ENCODE measurements at regions not wholly inside any gene's neighbourhood (a gene's known extent, or its start where the extent isn't known, plus 50 kb on each side); places are given as distances from the start of the nearest gene placed in this dataset.

GRCh38 chr16:80418517-80419355 is 122.1 kb upstream of the DYNLRB2 start:
- no peak for DNase-seq (ENCODE audit: low read depth)

GRCh38 chr16:80417706-80418271 is 123.0 kb upstream of the DYNLRB2 start:
- DNase-seq (ENCODE audit: low read depth): no peak

GRCh38 chr16:80408014-80408413 is 132.8 kb upstream of the DYNLRB2 start:
- no peak for DNase-seq (ENCODE audit: low read depth)

- DNase-seq (ENCODE audit: low read depth): no peak
These were observed 133.4 kb upstream of the DYNLRB2 start for GRCh38 chr16:80407265-80407987.

- no peak for DNase-seq (ENCODE audit: low read depth)
These were observed 135.9 kb upstream of the DYNLRB2 start for GRCh38 chr16:80404847-80405246.

GRCh38 chr16:80403894-80404293 is 136.9 kb upstream of the DYNLRB2 start:
- DNase-seq (ENCODE audit: low read depth): no peak

- DNase-seq (ENCODE audit: low read depth): no peak
These were observed 149.8 kb upstream of the DYNLRB2 start for GRCh38 chr16:80390871-80391489.

GRCh38 chr16:80390046-80390445 is 150.7 kb upstream of the DYNLRB2 start:
- no peak for DNase-seq (ENCODE audit: low read depth)

GRCh38 chr16:80389338-80389737 is 151.5 kb upstream of the DYNLRB2 start:
- DNase-seq (ENCODE audit: low read depth): no peak

- DNase-seq (ENCODE audit: low read depth): no peak
These were observed 153.4 kb upstream of the DYNLRB2 start for GRCh38 chr16:80387318-80387921.

- DNase-seq (ENCODE audit: low read depth): no peak
These were observed 155.9 kb upstream of the DYNLRB2 start for GRCh38 chr16:80384862-80385261.

- DNase-seq (ENCODE audit: low read depth): no peak
These were observed 160.3 kb upstream of the DYNLRB2 start for GRCh38 chr16:80380514-80380913.

- DNase-seq (ENCODE audit: low read depth): no peak
These were observed 163.5 kb upstream of the DYNLRB2 start for GRCh38 chr16:80377096-80377956.

- DNase-seq (ENCODE audit: low read depth): no peak
These were observed 164.8 kb upstream of the DYNLRB2 start for GRCh38 chr16:80375973-80376372.

GRCh38 chr16:80375513-80375912 is 165.3 kb upstream of the DYNLRB2 start:
- DNase-seq (ENCODE audit: low read depth): no peak

- no peak for DNase-seq (ENCODE audit: low read depth)
These were observed 168.5 kb upstream of the DYNLRB2 start for GRCh38 chr16:80372341-80372740.

- DNase-seq (ENCODE audit: low read depth): no peak
These were observed 171.4 kb upstream of the DYNLRB2 start for GRCh38 chr16:80369138-80369958.

GRCh38 chr16:80367037-80367658 is 173.6 kb upstream of the DYNLRB2 start:
- DNase-seq (ENCODE audit: low read depth): no peak

GRCh38 chr16:80366023-80366422 is 174.8 kb upstream of the DYNLRB2 start:
- DNase-seq (ENCODE audit: low read depth): no peak

- no peak for DNase-seq (ENCODE audit: low read depth)
These were observed 178.0 kb upstream of the DYNLRB2 start for GRCh38 chr16:80362816-80363215.

Measured in activated T-helper 1 cell treated with Interleukin-2 at 50 U/mL for 16 hours (primary cell).